ENCODE measurements at regions not wholly inside any gene's neighbourhood (a gene's known extent, or its start where the extent isn't known, plus 50 kb on each side); places are given as distances from the start of the nearest gene placed in this dataset.
"Not testable (repeated sequence)": the region's sequence is repeated elsewhere in the genome, so short reads cannot be mapped to it uniquely, and the experiment has no call there.

DNA sequence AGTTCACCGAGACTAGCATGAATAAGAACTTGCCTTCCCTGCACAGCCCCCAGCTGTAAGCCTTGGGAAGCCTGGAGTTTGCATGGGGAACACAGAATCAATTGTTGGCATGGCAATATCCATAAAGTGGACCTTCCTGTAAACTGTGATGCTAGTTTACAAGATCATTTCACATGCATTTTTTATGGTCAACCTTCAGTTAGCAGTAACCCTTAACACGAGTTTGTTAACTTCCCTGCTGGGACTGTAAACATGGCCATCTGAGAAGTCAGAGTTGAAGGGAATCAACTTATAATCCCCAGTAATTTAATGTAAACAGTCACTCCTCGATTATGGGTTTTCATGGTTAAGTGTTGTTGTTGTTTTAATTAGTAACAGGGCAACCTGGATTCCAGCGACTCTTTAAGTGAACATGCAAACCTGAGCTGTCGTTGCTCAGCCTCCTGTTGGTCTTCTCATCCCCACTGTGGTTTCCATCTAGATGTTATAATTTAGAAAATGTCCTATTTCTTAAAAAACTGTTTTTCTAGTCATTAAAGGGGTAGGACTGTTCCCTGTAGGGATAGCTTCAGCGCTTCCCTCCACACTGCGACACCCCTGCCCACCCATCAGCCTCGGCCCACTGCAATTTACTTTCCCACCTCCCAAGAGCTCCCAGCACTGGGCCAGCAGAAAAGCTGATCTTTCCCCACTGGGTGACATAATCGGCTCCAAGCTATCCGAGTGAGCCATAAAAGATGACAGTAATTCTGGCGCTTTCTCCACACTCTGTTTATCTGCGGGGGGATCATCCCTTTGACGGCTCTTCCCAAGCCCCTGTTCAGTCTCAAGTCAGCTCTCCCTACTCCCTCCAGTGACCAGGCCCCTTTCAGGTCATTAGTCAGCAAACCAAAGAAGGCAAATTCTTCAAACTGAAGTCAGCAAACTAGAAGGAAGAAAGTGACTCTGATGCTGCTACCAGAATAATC lies 107.6 kb upstream of the IPO9 start:
- H3K27ac ChIP-seq (ENCODE audit: low read depth, low read length), result peak overlapping the region; percentile 91
- H3K4me1 ChIP-seq (ENCODE audit: control insufficient read depth, insufficient read depth, low read length), result peaks cover 43% of the 10 kb centered on the region
- H3K27me3 ChIP-seq (ENCODE audit: control insufficient read depth, insufficient read depth, low read length), result no peaks in the 10 kb centered on the region
- H3K9ac ChIP-seq (ENCODE audit: low read length), result no peak overlapping the region
- H3K4me3 ChIP-seq (ENCODE audit: low read length), result no peak overlapping the region
- H3K36me3 ChIP-seq (ENCODE audit: control insufficient read depth, insufficient read depth, low read length), result peaks cover 7% of the 10 kb centered on the region

DNA sequence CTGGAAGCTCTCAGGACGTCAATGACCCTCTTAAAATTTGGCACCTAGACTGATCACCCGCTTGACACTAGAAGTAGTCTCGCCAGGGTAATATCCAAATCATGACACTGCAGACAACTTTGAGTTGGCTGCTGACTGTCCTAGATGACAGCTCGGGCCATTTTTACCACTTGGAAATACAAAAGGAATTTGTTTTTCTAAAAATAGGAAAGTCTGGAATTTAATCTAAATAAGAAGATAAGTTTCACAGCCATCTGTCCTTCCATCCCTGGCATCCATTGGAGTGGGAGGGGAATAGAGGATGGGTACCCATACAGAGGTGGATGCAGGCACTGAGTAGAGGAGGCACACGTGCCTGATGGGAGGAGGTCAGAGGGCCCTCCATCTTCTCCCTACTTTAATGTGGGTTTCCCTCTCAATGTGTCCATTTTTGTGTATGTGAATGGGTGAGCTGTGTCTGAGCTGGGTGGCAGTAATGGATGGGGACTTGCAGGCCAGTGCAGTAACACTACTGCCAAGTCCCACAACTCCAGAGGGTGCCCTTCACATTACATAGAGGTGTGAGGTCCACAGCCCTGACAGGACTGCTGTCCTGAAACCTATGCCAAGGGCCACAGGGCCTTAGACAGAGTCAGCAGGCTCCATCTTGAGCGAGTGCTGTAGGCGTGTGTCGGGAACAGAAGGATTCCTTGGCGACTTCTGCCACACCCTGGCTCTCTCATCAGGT lies 104.8 kb upstream of the IPO9 start:
- Histone ChIP-seq H3K27ac (ENCODE audit: low read depth, low read length) (peak overlapping the region; percentile 44), H3K9ac (ENCODE audit: low read length) (no peak overlapping the region), H3K27me3 (ENCODE audit: control insufficient read depth, insufficient read depth, low read length) (no peaks in the 10 kb centered on the region), H3K4me1 (ENCODE audit: control insufficient read depth, insufficient read depth, low read length) (peaks cover 41% of the 10 kb centered on the region), H3K36me3 (ENCODE audit: control insufficient read depth, insufficient read depth, low read length) (no peaks in the 10 kb centered on the region), H3K4me3 (ENCODE audit: low read length) (no peak overlapping the region)

DNA sequence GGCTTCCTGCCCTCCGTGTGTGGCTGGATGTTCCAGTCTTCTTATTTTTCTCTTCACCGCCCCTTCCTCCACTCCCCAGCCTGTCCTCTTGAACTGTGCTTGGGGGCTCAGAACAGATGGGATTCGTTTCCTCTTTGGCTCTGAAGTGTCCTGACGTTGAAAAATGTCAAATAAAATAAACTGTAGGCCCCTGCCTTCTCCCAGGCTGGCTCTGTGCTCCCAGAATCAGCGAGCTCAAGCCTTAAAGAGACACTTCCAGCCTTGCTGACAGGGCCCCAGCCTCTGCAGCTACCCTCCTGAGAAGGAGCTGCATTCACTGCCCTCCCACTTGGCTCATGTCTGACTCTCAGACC lies 104.2 kb upstream of the IPO9 start:
- Histone ChIP-seq H3K36me3 (ENCODE audit: control insufficient read depth, insufficient read depth, low read length) (no peaks in the 10 kb centered on the region), H3K9ac (ENCODE audit: low read length) (no peak overlapping the region), H3K27ac (ENCODE audit: low read depth, low read length) (peak overlapping the region; percentile 44), H3K4me1 (ENCODE audit: control insufficient read depth, insufficient read depth, low read length) (peaks cover 36% of the 10 kb centered on the region), H3K27me3 (ENCODE audit: control insufficient read depth, insufficient read depth, low read length) (no peaks in the 10 kb centered on the region), H3K4me3 (ENCODE audit: low read length) (no peak overlapping the region)

DNA sequence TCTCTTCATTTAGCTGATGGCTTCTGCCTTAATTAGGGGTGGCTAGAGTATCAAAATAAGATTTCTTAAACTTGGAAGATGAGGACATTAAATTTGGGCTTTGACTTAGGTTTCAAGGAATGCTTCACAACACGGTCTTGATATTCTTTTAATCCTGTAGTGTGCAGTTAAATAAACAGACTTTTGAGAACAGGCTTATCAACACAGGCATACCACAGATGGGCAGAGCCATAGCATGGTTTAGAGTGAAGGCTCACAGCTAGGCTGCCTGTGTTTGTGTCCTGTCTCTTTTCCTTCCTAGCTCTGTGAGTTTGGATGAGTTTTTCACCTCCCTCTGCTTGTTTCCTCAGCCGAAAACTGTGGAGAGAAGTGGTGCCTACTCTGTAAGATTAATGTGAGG lies 102.3 kb upstream of the IPO9 start:
- H3K27me3 ChIP-seq (ENCODE audit: control insufficient read depth, insufficient read depth, low read length), result no peaks in the 10 kb centered on the region
- H3K4me3 ChIP-seq (ENCODE audit: low read length), result no peak overlapping the region
- no peak overlapping the region for H3K9ac ChIP-seq (ENCODE audit: low read length)
- no peaks in the 10 kb centered on the region for H3K36me3 ChIP-seq (ENCODE audit: control insufficient read depth, insufficient read depth, low read length)
- no peak overlapping the region for H3K27ac ChIP-seq (ENCODE audit: low read depth, low read length)
- H3K4me1 ChIP-seq (ENCODE audit: control insufficient read depth, insufficient read depth, low read length), result peaks cover 20% of the 10 kb centered on the region

DNA sequence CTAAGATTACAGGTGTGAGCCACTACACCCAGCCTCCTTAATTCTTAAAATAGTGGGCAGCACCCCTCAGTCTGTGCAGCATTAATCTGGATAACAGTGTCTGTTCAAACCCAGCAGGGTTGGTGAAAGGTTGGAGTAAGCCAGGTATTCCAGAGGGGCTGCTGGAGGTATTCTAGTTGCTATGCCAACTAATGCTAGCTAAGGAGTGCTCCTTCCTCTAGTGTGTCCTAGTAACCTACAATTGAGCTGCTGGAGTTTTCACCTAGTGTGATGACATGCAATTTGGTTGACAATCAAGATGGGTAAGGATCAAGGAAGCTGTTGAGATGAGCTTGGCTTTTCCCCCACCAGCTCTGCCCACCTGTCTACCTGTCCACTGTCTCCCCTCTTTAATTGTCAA lies 100.2 kb upstream of the IPO9 start:
- Histone ChIP-seq H3K4me1 (ENCODE audit: control insufficient read depth, insufficient read depth, low read length) (peaks cover 16% of the 10 kb centered on the region), H3K4me3 (ENCODE audit: low read length) (no peak overlapping the region), H3K27ac (ENCODE audit: low read depth, low read length) (no peak overlapping the region), H3K9ac (ENCODE audit: low read length) (no peak overlapping the region), H3K36me3 (ENCODE audit: control insufficient read depth, insufficient read depth, low read length) (no peaks in the 10 kb centered on the region), H3K27me3 (ENCODE audit: control insufficient read depth, insufficient read depth, low read length) (no peaks in the 10 kb centered on the region)

DNA sequence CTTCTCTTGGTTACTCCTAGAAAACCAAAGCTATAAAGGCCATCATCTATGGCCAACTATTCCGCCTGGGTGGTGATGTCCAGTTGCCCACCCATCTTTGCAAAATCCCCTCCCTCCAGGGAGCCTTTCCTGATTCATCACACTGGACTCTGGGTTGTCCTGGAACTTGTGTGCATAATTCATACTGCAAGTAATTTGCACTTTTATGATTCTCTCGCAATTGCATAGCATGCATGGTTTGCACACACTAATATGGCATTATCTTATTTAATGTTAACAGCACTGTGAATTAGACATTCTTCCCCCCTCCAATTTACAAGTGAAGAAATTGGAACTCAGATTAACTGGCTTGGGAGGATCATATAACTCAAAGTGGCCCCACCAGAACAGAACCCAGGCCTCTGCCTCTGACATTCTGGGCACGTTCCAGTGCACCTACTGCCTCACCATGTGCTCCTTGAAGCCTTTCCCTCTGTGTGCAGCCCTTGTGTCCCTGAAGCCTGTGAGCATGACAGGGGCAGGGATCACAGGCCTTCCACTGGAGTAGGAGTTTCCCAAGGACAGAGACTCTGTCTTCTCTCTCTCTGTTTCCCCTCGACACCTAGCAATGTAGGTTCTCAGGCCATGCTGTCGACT lies 98.9 kb upstream of the IPO9 start:
- Histone ChIP-seq H3K36me3 (ENCODE audit: control insufficient read depth, insufficient read depth, low read length) (no peaks in the 10 kb centered on the region), H3K4me1 (ENCODE audit: control insufficient read depth, insufficient read depth, low read length) (peaks cover 6% of the 10 kb centered on the region), H3K9ac (ENCODE audit: low read length) (no peak overlapping the region), H3K27me3 (ENCODE audit: control insufficient read depth, insufficient read depth, low read length) (no peaks in the 10 kb centered on the region), H3K27ac (ENCODE audit: low read depth, low read length) (no peak overlapping the region), H3K4me3 (ENCODE audit: low read length) (no peak overlapping the region)

DNA sequence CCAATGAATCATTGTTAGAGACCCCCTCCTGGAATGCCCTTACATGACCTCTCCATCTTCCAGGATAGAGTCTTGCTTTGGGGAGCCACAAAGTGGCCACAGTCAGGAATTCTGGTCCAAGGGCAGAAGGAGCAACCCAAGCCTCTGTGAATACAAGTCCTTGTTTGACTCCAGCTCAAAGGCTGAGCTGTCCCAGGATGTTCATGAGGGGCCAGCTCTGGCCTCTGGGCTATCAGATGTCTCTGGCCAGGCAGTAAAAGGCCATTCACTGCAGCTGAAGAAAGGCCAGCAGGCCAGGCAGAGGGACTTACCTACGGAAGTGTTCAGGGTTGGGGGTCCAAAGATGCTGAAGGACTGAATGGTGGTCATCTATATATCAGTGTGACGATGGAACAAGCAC lies 98.3 kb upstream of the IPO9 start:
- no peak overlapping the region for H3K27ac ChIP-seq (ENCODE audit: low read depth, low read length)

DNA sequence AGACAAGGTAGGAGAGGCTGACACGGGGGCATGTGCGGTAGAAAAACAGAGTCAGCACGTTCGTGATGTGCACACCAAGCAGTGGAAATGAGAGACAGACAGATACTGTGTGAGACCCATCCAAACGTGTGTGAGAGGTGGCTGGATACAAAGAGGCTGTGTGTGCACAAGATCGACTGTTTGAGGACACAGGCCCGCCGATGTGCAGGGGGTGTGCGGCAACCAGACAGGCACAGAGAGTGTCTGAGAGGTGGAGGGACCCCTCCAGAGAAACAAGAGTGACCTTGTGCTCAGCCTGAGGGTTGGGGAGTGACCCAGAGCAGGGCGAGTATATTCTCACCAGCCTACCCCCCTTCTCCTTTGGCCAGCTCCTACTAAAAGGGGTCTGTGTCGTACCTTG lies 97.8 kb upstream of the IPO9 start:
- Histone ChIP-seq H3K4me1 (ENCODE audit: control insufficient read depth, insufficient read depth, low read length) (peaks cover 11% of the 10 kb centered on the region), H3K4me3 (ENCODE audit: low read length) (no peak overlapping the region), H3K27me3 (ENCODE audit: control insufficient read depth, insufficient read depth, low read length) (no peaks in the 10 kb centered on the region), H3K36me3 (ENCODE audit: control insufficient read depth, insufficient read depth, low read length) (no peaks in the 10 kb centered on the region), H3K27ac (ENCODE audit: low read depth, low read length) (no peak overlapping the region), H3K9ac (ENCODE audit: low read length) (no peak overlapping the region)

More for the DNA sequence above, 98.3 kb upstream of the IPO9 start:
- H3K4me1 ChIP-seq (ENCODE audit: control insufficient read depth, insufficient read depth, low read length), result peaks cover 6% of the 10 kb centered on the region
- no peaks in the 10 kb centered on the region for H3K27me3 ChIP-seq (ENCODE audit: control insufficient read depth, insufficient read depth, low read length)
- no peak overlapping the region for H3K4me3 ChIP-seq (ENCODE audit: low read length)
- H3K36me3 ChIP-seq (ENCODE audit: control insufficient read depth, insufficient read depth, low read length), result no peaks in the 10 kb centered on the region
- H3K9ac ChIP-seq (ENCODE audit: low read length), result no peak overlapping the region

DNA sequence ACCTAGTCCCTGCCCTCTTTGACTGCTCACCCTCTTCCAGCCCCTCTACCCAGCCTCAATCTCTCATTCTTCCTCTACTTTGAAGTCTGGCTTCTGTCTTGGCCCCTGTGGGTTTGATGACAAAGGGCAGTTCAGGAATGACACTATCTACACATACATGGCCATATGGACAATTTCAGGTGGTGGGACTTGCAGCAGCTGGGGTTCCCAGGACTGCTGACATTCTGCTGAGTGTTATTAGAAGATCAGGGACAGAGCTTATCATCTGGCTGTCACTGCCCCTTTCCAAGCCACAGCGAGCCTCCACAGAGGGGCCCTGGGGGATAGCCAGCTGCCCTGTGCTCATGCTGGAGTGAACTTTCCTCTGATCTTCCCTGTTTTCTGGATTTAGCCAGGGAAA lies 97.4 kb upstream of the IPO9 start:
- Histone ChIP-seq H3K36me3 (ENCODE audit: control insufficient read depth, insufficient read depth, low read length) (no peaks in the 10 kb centered on the region), H3K27me3 (ENCODE audit: control insufficient read depth, insufficient read depth, low read length) (no peaks in the 10 kb centered on the region), H3K4me1 (ENCODE audit: control insufficient read depth, insufficient read depth, low read length) (peaks cover 15% of the 10 kb centered on the region), H3K4me3 (ENCODE audit: low read length) (no peak overlapping the region), H3K27ac (ENCODE audit: low read depth, low read length) (no peak overlapping the region), H3K9ac (ENCODE audit: low read length) (no peak overlapping the region)

DNA sequence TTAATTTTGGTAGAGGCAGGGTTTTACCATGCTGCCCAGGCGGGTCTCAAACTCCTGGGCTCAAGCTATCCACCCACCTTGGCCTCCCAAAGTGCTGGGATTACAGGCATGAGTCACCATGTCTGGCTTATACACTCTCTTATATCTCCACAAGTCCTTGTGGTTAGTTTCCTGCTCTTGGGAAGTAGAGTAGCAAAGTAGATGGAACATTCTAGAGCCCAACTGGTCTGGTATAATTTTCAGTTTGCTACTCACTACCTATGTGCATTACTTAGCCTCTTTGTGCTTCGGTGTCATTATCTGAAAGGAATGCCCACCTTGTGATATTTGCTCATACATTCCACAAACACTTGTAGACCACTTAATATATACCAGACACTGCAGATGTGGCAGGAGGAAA lies 96.6 kb upstream of the IPO9 start:
- Histone ChIP-seq H3K4me3 (ENCODE audit: low read length) (no peak overlapping the region), H3K4me1 (ENCODE audit: control insufficient read depth, insufficient read depth, low read length) (peaks cover 18% of the 10 kb centered on the region), H3K27ac (ENCODE audit: low read depth, low read length) (no peak overlapping the region), H3K27me3 (ENCODE audit: control insufficient read depth, insufficient read depth, low read length) (no peaks in the 10 kb centered on the region), H3K9ac (ENCODE audit: low read length) (no peak overlapping the region), H3K36me3 (ENCODE audit: control insufficient read depth, insufficient read depth, low read length) (no peaks in the 10 kb centered on the region)

DNA sequence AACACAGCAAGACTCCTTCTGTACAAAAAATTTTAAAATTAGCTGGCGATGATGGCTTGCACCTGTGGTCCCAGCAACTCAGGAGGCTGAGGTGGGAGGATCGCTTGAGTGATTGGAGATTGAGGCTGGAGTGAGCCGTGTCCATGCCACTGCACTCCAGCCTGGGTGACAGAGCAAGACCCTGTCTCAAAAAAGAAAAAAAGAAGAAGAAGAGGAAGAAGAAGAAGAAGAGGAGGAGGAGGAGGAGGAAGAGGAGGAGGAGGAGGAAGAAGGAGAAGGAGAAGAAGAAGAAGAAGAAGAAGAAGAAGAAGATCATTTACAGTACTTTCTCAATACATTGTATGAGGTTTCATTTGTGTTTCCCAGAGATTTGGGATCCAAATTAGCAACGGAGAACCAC lies 94.7 kb upstream of the IPO9 start:
- not testable (repeated sequence) for H3K36me3 ChIP-seq (ENCODE audit: control insufficient read depth, insufficient read depth, low read length); H3K27me3 ChIP-seq (ENCODE audit: control insufficient read depth, insufficient read depth, low read length); H3K4me3 ChIP-seq (ENCODE audit: low read length); H3K27ac ChIP-seq (ENCODE audit: low read depth, low read length); H3K9ac ChIP-seq (ENCODE audit: low read length)
- H3K4me1 ChIP-seq (ENCODE audit: control insufficient read depth, insufficient read depth, low read length), result peaks cover 29% of the 10 kb centered on the region

DNA sequence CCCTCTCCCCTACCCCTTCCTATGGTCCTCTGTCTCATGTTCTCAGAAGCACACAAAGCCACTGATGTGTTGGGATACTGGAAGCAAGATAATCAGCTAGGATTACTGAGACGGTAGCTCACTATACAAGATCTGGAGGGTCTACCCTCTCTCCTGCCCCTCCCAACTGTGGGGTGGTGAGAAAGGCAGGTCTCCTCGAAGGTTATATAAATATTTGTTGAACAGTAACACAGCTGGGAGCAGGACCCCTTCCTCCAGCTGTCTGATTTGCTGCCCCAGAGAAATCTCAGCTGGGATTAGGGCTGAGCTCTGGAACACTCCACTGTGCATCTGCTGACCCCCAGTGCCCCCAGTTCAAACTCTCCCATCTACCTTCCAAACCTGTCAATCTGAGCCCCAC lies 94.2 kb upstream of the IPO9 start:
- H3K4me3 ChIP-seq (ENCODE audit: low read length), result no peak overlapping the region
- H3K4me1 ChIP-seq (ENCODE audit: control insufficient read depth, insufficient read depth, low read length), result peaks cover 29% of the 10 kb centered on the region
- H3K36me3 ChIP-seq (ENCODE audit: control insufficient read depth, insufficient read depth, low read length), result no peaks in the 10 kb centered on the region
- H3K9ac ChIP-seq (ENCODE audit: low read length), result no peak overlapping the region
- H3K27ac ChIP-seq (ENCODE audit: low read depth, low read length), result no peak overlapping the region
- H3K27me3 ChIP-seq (ENCODE audit: control insufficient read depth, insufficient read depth, low read length), result no peaks in the 10 kb centered on the region
